ENCODE measurements at regions not wholly inside any gene's neighbourhood (a gene's known extent, or its start where the extent isn't known, plus 50 kb on each side); places are given as distances from the start of the nearest gene placed in this dataset.

DNA sequence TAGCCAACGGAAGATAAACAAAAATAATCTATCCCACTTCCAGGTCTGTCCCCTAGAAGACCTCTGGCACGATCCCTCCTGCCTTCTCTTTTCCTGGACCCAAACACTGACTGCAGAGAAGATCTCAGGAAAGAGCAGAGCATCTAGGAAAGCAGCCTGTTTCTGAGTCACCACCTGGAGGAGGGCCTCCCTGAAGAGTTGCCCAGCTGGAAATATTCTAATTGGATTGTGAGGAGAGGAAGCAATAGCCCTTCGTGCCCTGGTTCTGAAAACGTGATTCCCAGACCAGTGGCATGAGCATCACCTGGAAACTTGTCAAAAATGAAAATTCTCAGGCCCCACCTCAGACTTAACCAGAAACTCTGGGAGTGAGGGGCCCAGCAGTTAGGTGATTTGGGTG lies 411.1 kb downstream of the SETD4 start:
- TF ChIP-seq, protein P1, sequence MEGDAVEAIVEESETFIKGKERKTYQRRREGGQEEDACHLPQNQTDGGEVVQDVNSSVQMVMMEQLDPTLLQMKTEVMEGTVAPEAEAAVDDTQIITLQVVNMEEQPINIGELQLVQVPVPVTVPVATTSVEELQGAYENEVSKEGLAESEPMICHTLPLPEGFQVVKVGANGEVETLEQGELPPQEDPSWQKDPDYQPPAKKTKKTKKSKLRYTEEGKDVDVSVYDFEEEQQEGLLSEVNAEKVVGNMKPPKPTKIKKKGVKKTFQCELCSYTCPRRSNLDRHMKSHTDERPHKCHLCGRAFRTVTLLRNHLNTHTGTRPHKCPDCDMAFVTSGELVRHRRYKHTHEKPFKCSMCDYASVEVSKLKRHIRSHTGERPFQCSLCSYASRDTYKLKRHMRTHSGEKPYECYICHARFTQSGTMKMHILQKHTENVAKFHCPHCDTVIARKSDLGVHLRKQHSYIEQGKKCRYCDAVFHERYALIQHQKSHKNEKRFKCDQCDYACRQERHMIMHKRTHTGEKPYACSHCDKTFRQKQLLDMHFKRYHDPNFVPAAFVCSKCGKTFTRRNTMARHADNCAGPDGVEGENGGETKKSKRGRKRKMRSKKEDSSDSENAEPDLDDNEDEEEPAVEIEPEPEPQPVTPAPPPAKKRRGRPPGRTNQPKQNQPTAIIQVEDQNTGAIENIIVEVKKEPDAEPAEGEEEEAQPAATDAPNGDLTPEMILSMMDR (IDR thresholded peaks at IDR 0.05): no peak
- no peak for TF ChIP-seq POLR2A (IDR thresholded peaks at IDR 0.05)
